Breast epithelium (tissue), 4 donors: ENCODE measurements at regions not wholly inside any gene's neighbourhood (a gene's known extent, or its start where the extent isn't known, plus 50 kb on each side); places are given as distances from the start of the nearest gene placed in this dataset.

ENCODE experiments used
- DNase-seq, 2 donors: peaks; one replicate each; pipeline ENCODE4 v3.0.0-alpha.2; 2019; ENCODE audit warnings: low spot score in 2 of 2
- H3K27ac ChIP-seq, 2 donors: fragments of 200-600 bp; sonication (generic) in 1 of 2; one replicate each; pipeline ENCODE4 v1.5.1; 2016 to 2019; ENCODE audit warnings: mild to moderate bottlenecking in 1 of 2
- H3K27me3 ChIP-seq, 2 donors: fragments of 200-600 bp; sonication (generic) in 1 of 2; one replicate each; pipeline versions ENCODE4 v1.5.1 to v1.6.0; 2017 to 2019; ENCODE audit warnings: control low read depth in 1 of 2, mild to moderate bottlenecking in 1 of 2
- H3K36me3 ChIP-seq: fragments of 200-600 bp; one replicate; pipeline ENCODE4 v1.5.1; 2019
- H3K4me1 ChIP-seq, 2 donors: fragments of 200-600 bp; sonication (generic); one replicate each; pipeline ENCODE4 v1.5.1; 2016 to 2019; ENCODE audit warnings: control low read depth in 1 of 2
- H3K4me3 ChIP-seq, 3 donors: fragments of 200-600 bp; sonication (generic); 1 replicate in 2 of 3; 2 replicates in 1 of 3; pipeline ENCODE4 v1.5.1; 2016 to 2019; ENCODE audit warnings: mild to moderate bottlenecking in 3 of 3, moderate library complexity in 2 of 3
- H3K9me3 ChIP-seq, 2 donors: fragments of 200-600 bp; sonication (generic) in 1 of 2; one replicate each; pipeline ENCODE4 v1.5.1; 2016 to 2019; ENCODE audit warnings: control low read depth in 1 of 2
- CTCF ChIP-seq, 3 donors: fragments of 450-650 bp; IDR thresholded peaks; one replicate each; pipeline ENCODE4 v1.5.1; 2016 to 2017; ENCODE audit warnings: antibody characterized with exemption in 3 of 3, mild to moderate bottlenecking in 3 of 3, moderate library complexity in 3 of 3
- POLR2A ChIP-seq: fragments of 450-650 bp; IDR thresholded peaks from one replicate; pipeline ENCODE4 v1.6.1; 2016; ENCODE audit warnings: antibody characterized with exemption, mild to moderate bottlenecking, moderate library complexity
- POLR2AphosphoS5 ChIP-seq, 3 donors: sonication (generic); formaldehyde crosslinking; IDR thresholded peaks; one replicate each; pipeline ENCODE4 v1.6.1; 2017; ENCODE audit warnings: antibody characterized with exemption in 3 of 3
- intact Hi-C: fragments of 100-400 bp; cut with DNase I; formaldehyde crosslinking; loops from one replicate; pipeline ENCODE4 v1.15.1; 2023; ENCODE audit warnings: low total_unique reads

GRCh38 chr16:85237817-85238216 is 125.5 kb upstream of the CIBAR2 start:
- Histone ChIP-seq H3K27ac (peak overlapping the region in 1 of 2 donors; percentile 64), H3K4me1 (peaks cover 0 to 3% of the 10 kb centered on the region in 2 donors), H3K4me3 (no peak overlapping the region), H3K27me3 (no peaks in the 10 kb centered on the region), H3K36me3 (no peaks in the 10 kb centered on the region), H3K9me3 (no peaks in the 10 kb centered on the region)
- TF ChIP-seq POLR2AphosphoS5 (IDR thresholded peaks at IDR 0.05) (no peak), CTCF (IDR thresholded peaks at IDR 0.05) (no peak), POLR2A (no peak)
- DNase-seq, result no peak
- intact Hi-C loops, result no loop called here

- Histone ChIP-seq H3K27me3 (no peaks in the 10 kb centered on the region), H3K9me3 (no peaks in the 10 kb centered on the region), H3K27ac (peak overlapping the region; percentile 22 to 64), H3K4me3 (peak overlapping the region in 1 of 3 donors; percentile 22), H3K36me3 (no peaks in the 10 kb centered on the region), H3K4me1 (peaks cover 0 to 3% of the 10 kb centered on the region in 2 donors)
- peak in 1 of 2 donors; percentile 68 for DNase-seq
- peak in 2 of 3 donors; percentile 22 to 57 for TF ChIP-seq POLR2AphosphoS5 (IDR thresholded peaks at IDR 0.05)
- no peak for TF ChIP-seq CTCF (IDR thresholded peaks at IDR 0.05)
- intact Hi-C loops, result no loop called here
Measured at GRCh38 chr16:85238233-85238647, 126.0 kb upstream of the CIBAR2 start.

GRCh38 chr16:85239239-85239638 is 127.0 kb upstream of the CIBAR2 start:
- DNase-seq, result no peak
- H3K9me3 ChIP-seq, result no peaks in the 10 kb centered on the region
- peaks cover 0 to 3% of the 10 kb centered on the region in 2 donors for H3K4me1 ChIP-seq
- H3K27me3 ChIP-seq, result no peaks in the 10 kb centered on the region
- intact Hi-C loops, result no loop called here
- H3K36me3 ChIP-seq, result no peaks in the 10 kb centered on the region
- no peak overlapping the region for H3K4me3 ChIP-seq
- no peak overlapping the region for H3K27ac ChIP-seq
- no peak for TF ChIP-seq POLR2A

- H3K36me3 ChIP-seq, result no peaks in the 10 kb centered on the region
- no peak overlapping the region for H3K27ac ChIP-seq
- intact Hi-C loops, result loop anchor here (10.0 kb wide), 1 partner anchor 125 kb away; the partner anchor contains the start of gene CIBAR2
- no peaks in the 10 kb centered on the region for H3K27me3 ChIP-seq
- TF ChIP-seq POLR2A, result no peak
- no peak for TF ChIP-seq POLR2AphosphoS5 (IDR thresholded peaks at IDR 0.05)
- no peak for TF ChIP-seq CTCF (IDR thresholded peaks at IDR 0.05)
- no peak overlapping the region for H3K4me3 ChIP-seq
- no peaks in the 10 kb centered on the region for H3K9me3 ChIP-seq
- no peak for DNase-seq
- peaks cover 0 to 2% of the 10 kb centered on the region in 2 donors for H3K4me1 ChIP-seq
Measured at GRCh38 chr16:85239871-85240270, 127.6 kb upstream of the CIBAR2 start.

- TF ChIP-seq CTCF (IDR thresholded peaks at IDR 0.05) (no peak), POLR2A (no peak), POLR2AphosphoS5 (IDR thresholded peaks at IDR 0.05) (no peak)
- no peak overlapping the region for H3K4me3 ChIP-seq
- no peaks in the 10 kb centered on the region for H3K4me1 ChIP-seq
- no peaks in the 10 kb centered on the region for H3K27me3 ChIP-seq
- no peak overlapping the region for H3K27ac ChIP-seq
- intact Hi-C loops, result loop anchor here (10.0 kb wide), 1 partner anchor 126 kb away; the partner anchor contains the start of gene CIBAR2
- DNase-seq, result no peak
- H3K9me3 ChIP-seq, result no peaks in the 10 kb centered on the region
- H3K36me3 ChIP-seq, result no peaks in the 10 kb centered on the region
Measured at GRCh38 chr16:85240982-85241924, 129.0 kb upstream of the CIBAR2 start.
